B cell (primary cell): ENCODE measurements at regions not wholly inside any gene's neighbourhood (a gene's known extent, or its start where the extent isn't known, plus 50 kb on each side); places are given as distances from the start of the nearest gene placed in this dataset.
"Not testable (repeated sequence)": the region's sequence is repeated elsewhere in the genome, so short reads cannot be mapped to it uniquely, and the experiment has no call there.

Source experiments
- ATAC-seq: fragments of 200-7000 bp; cut with Tn5 transposase; one replicate; pipeline ENCODE4 v1.10.0; 2021; ENCODE audit warnings: low read depth, mild to moderate bottlenecking, moderate number of reproducible peaks, moderate library complexity
- CTCF ChIA-PET: fragments of 350-600 bp; sonication (Branson Sonifier 250); formaldehyde crosslinking; loops from one replicate; lab custom pipeline; 2021; ENCODE audit warnings: antibody characterized with exemption, inconsistent platforms; lab: Charles Lee
- POLR2A ChIA-PET: fragments of 350-600 bp; sonication (Branson Sonifier 250); formaldehyde crosslinking; loops from one replicate; lab custom pipeline; 2021; ENCODE audit warnings: antibody characterized with exemption; lab: Charles Lee
- DNase-seq: peaks from one replicate; pipeline ENCODE4 v3.0.0; 2013
- H2AFZ ChIP-seq: 2 replicates; pipeline ENCODE4 v1.6.1; 2012; ENCODE audit warnings: mild to moderate bottlenecking, low read depth, low read length; ENCODE audit not compliant: insufficient read depth, poor library complexity, severe bottlenecking
- H3K27ac ChIP-seq, 2 donors: 1 replicate in 1 of 2; 2 replicates in 1 of 2; pipeline ENCODE4 v1.5.1; 2012 to 2013; ENCODE audit warnings: low read length in 2 of 2, mild to moderate bottlenecking in 2 of 2, moderate library complexity in 1 of 2
- H3K27me3 ChIP-seq, 4 experiments: fragments of 200-600 bp in 1 of 4; sonication (generic) in 1 of 4; replicated peaks in 1 of 4; 1 replicate in 2 of 4; 2 replicates in 2 of 4; pipeline versions ENCODE4 v1.6.1 to v1.7.0; 2013 to 2016; ENCODE audit warnings: low read length in 3 of 4, mild to moderate bottlenecking in 2 of 4, mixed read lengths in 1 of 4, moderate library complexity in 1 of 4; ENCODE audit not compliant: insufficient read depth in 4 of 4, control insufficient read depth in 3 of 4; ENCODE audit errors: control extremely low read depth in 1 of 4
- H3K36me3 ChIP-seq, 2 experiments: replicated peaks in 1 of 2; 1 replicate in 1 of 2; 2 replicates in 1 of 2; pipeline versions ENCODE4 v1.6.1 to v1.7.1; 2013; ENCODE audit warnings: low read length in 1 of 2; ENCODE audit not compliant: insufficient read depth in 2 of 2, control insufficient read depth in 1 of 2; ENCODE audit errors: control extremely low read depth in 1 of 2, extremely low read depth in 1 of 2
- H3K4me1 ChIP-seq, 2 donors: fragments of 200-600 bp in 1 of 2; sonication (generic) in 1 of 2; 1 replicate in 1 of 2; 2 replicates in 1 of 2; pipeline versions ENCODE4 v1.5.1 to v1.6.1; 2013 to 2017; ENCODE audit warnings: low read length in 2 of 2; ENCODE audit not compliant: control insufficient read depth in 2 of 2, insufficient read depth in 2 of 2
- H3K4me2 ChIP-seq: replicated peaks from 2 replicates; pipeline ENCODE3; 2012; ENCODE audit warnings: mild to moderate bottlenecking, low read depth, low read length; ENCODE audit not compliant: poor library complexity, severe bottlenecking
- H3K4me3 ChIP-seq, 5 experiments: fragments of 200-600 bp in 1 of 5; sonication (generic) in 1 of 5; 1 replicate in 3 of 5; 2 replicates in 2 of 5; pipeline versions ENCODE4 v1.5.1 to v1.7.0; 2011 to 2016; ENCODE audit warnings: low read length in 4 of 5, mild to moderate bottlenecking in 4 of 5, low read depth in 2 of 5, control low read depth in 1 of 5, moderate library complexity in 1 of 5; ENCODE audit not compliant: insufficient read depth in 1 of 5; ENCODE audit errors: control extremely low read depth in 1 of 5, extremely low read depth in 1 of 5
- H3K79me2 ChIP-seq: fragments of 200-600 bp; sonication (generic); one replicate; pipeline ENCODE4 v1.6.0; 2016; ENCODE audit warnings: low read length; ENCODE audit not compliant: control insufficient read depth, insufficient read depth
- H3K9ac ChIP-seq: fragments of 200-600 bp; sonication (generic); 2 replicates; pipeline ENCODE4 v1.6.1; 2017; ENCODE audit warnings: mild to moderate bottlenecking, low read length, moderate library complexity
- H3K9me3 ChIP-seq, 3 donors: one replicate each; pipeline versions ENCODE4 v1.6.1 to v1.7.1; 2013; ENCODE audit warnings: low read length in 2 of 3; ENCODE audit not compliant: control insufficient read depth in 2 of 3, insufficient read depth in 1 of 3; ENCODE audit errors: control extremely low read depth in 1 of 3
- H4K20me1 ChIP-seq: 2 replicates; pipeline ENCODE4 v1.6.0; 2012; ENCODE audit warnings: mild to moderate bottlenecking, low read length; ENCODE audit not compliant: insufficient read depth, control insufficient read depth, poor library complexity, severe bottlenecking
- H3K27ac Mint-ChIP-seq: one replicate; pipeline ENCODE4 v1.8.0; 2021; ENCODE audit warnings: mixed read lengths
- H3K27me3 Mint-ChIP-seq: one replicate; pipeline ENCODE4 v1.8.0; 2021; ENCODE audit warnings: mixed read lengths
- H3K4me1 Mint-ChIP-seq: one replicate; pipeline ENCODE4 v1.8.0; 2021; ENCODE audit warnings: mixed read lengths
- H3K4me3 Mint-ChIP-seq: one replicate; pipeline ENCODE4 v1.8.0; 2021; ENCODE audit warnings: mixed read lengths
- H3K9me3 Mint-ChIP-seq: one replicate; pipeline ENCODE4 v1.8.0; 2022; ENCODE audit warnings: mixed read lengths; ENCODE audit not compliant: insufficient read depth
- EZH2 ChIP-seq: IDR thresholded peaks from 2 replicates; pipeline ENCODE4 v1.6.1; 2012; ENCODE audit warnings: borderline replicate concordance, low read depth, mild to moderate bottlenecking, moderate library complexity, low read length; ENCODE audit not compliant: insufficient read depth, poor library complexity, severe bottlenecking
- WGBS: methylation state at CpG from one replicate; pipeline ENCODE4 v1.1.5; 2013; ENCODE audit warnings: missing lambda C conversion rate; ENCODE audit not compliant: insufficient coverage; 5-methylcytosine and 5-hydroxymethylcytosine counted together
- intact Hi-C: fragments of 100-400 bp; cut with micrococcal nuclease; formaldehyde crosslinking; loops from one replicate; pipeline ENCODE4 v1.10.0; 2022
- TF ChIP-seq, protein P1 (sequence below): fragments of 200-600 bp; IDR thresholded peaks from one replicate; pipeline ENCODE4 v1.8.0; 2022; ENCODE audit warnings: antibody characterized with exemption, mild to moderate bottlenecking

GRCh38 chr11:88051396-88051795 lies 123.8 kb downstream of the RAB38 start:
- intact Hi-C loops = no loop called here
- ATAC-seq = no peak

DNA sequence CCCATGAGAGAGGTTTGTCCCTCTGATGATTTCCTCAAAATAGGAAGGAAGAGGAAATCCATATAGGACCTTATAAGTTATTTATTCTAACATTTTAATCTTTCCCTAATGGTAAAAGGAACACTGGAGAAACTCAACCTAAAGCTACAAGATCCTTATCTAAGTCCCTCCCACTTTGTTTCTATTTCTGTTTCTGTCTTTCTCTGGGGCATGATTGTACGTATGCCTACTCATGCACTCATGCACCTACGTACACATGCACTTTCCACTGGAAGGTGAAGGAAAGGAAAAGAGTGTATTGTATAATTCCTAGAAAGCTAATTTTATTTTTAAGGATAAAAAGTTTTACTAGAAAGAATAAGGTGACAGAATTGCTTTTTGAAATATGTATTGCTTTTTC lies 125.0 kb downstream of the RAB38 start:
- Histone ChIP-seq H3K9ac (no peak overlapping the region), H3K27me3 (peaks cover 0 to 2% (median 0%) of the 10 kb centered on the region in 4 experiments), H3K4me2 (no peak overlapping the region), H3K27ac (no peak overlapping the region), H3K79me2 (no peaks in the 10 kb centered on the region), H3K9me3 (no peaks in the 10 kb centered on the region), H3K36me3 (no peaks in the 10 kb centered on the region), H2AFZ (no peak overlapping the region), H4K20me1 (no peaks in the 10 kb centered on the region), H3K4me3 (no peak overlapping the region), H3K4me1 (no peaks in the 10 kb centered on the region)
- no peak for ATAC-seq
- POLR2A ChIA-PET = no interaction called here
- no peaks in the 10 kb centered on the region for H3K4me1 Mint-ChIP-seq
- intact Hi-C loops = no loop called here
- no peak for TF ChIP-seq EZH2
- TF ChIP-seq, protein P1, sequence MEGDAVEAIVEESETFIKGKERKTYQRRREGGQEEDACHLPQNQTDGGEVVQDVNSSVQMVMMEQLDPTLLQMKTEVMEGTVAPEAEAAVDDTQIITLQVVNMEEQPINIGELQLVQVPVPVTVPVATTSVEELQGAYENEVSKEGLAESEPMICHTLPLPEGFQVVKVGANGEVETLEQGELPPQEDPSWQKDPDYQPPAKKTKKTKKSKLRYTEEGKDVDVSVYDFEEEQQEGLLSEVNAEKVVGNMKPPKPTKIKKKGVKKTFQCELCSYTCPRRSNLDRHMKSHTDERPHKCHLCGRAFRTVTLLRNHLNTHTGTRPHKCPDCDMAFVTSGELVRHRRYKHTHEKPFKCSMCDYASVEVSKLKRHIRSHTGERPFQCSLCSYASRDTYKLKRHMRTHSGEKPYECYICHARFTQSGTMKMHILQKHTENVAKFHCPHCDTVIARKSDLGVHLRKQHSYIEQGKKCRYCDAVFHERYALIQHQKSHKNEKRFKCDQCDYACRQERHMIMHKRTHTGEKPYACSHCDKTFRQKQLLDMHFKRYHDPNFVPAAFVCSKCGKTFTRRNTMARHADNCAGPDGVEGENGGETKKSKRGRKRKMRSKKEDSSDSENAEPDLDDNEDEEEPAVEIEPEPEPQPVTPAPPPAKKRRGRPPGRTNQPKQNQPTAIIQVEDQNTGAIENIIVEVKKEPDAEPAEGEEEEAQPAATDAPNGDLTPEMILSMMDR = no peak
- no peaks in the 10 kb centered on the region for H3K27me3 Mint-ChIP-seq
- no CpG with 5 or more reads among the region's 2 CpGs for WGBS
- H3K27ac Mint-ChIP-seq = no peak overlapping the region
- CTCF ChIA-PET = no interaction called here
- H3K4me3 Mint-ChIP-seq = no peak overlapping the region
- no peak for DNase-seq
- no peaks in the 10 kb centered on the region for H3K9me3 Mint-ChIP-seq

More at GRCh38 chr11:88051396-88051795, 123.8 kb downstream of the RAB38 start:
- H3K36me3 ChIP-seq = no peaks in the 10 kb centered on the region
- no peak overlapping the region for H3K27ac ChIP-seq
- peaks cover 0 to 2% (median 0%) of the 10 kb centered on the region in 4 experiments for H3K27me3 ChIP-seq
- H4K20me1 ChIP-seq = no peaks in the 10 kb centered on the region
- Mint-ChIP-seq H3K4me3 (no peak overlapping the region), H3K4me1 (no peaks in the 10 kb centered on the region), H3K27ac (no peak overlapping the region), H3K27me3 (peaks cover 4% of the 10 kb centered on the region), H3K9me3 (no peaks in the 10 kb centered on the region)
- H3K79me2 ChIP-seq = no peaks in the 10 kb centered on the region
- TF ChIP-seq EZH2 = no peak
- TF ChIP-seq, protein P1 = no peak
- no peaks in the 10 kb centered on the region for H3K9me3 ChIP-seq
- H2AFZ ChIP-seq = no peak overlapping the region
- H3K9ac ChIP-seq = no peak overlapping the region
- WGBS = 100% methylated on average over 1 of the region's 2 CpGs
- no peaks in the 10 kb centered on the region for H3K4me1 ChIP-seq
- H3K4me3 ChIP-seq = no peak overlapping the region
- CTCF ChIA-PET = no interaction called here
- DNase-seq = no peak
- H3K4me2 ChIP-seq = no peak overlapping the region
- POLR2A ChIA-PET = no interaction called here

GRCh38 chr11:88045288-88045687 lies 130.0 kb downstream of the RAB38 start:
- H3K27me3 Mint-ChIP-seq, H2AFZ ChIP-seq, intact Hi-C loops, H3K4me2 ChIP-seq, H3K4me1 ChIP-seq, POLR2A ChIA-PET, H3K9me3 ChIP-seq, H3K9me3 Mint-ChIP-seq, DNase-seq, H3K27ac Mint-ChIP-seq, H4K20me1 ChIP-seq, ATAC-seq, CTCF ChIA-PET, H3K27ac ChIP-seq, H3K79me2 ChIP-seq, H3K9ac ChIP-seq, H3K36me3 ChIP-seq, H3K27me3 ChIP-seq, H3K4me3 ChIP-seq, H3K4me1 Mint-ChIP-seq, H3K4me3 Mint-ChIP-seq: not testable (repeated sequence)
- 98% methylated on average over 11 of the region's 11 CpGs for WGBS
